ENCODE measurements at regions not wholly inside any gene's neighbourhood (a gene's known extent, or its start where the extent isn't known, plus 50 kb on each side); places are given as distances from the start of the nearest gene placed in this dataset.

DNA sequence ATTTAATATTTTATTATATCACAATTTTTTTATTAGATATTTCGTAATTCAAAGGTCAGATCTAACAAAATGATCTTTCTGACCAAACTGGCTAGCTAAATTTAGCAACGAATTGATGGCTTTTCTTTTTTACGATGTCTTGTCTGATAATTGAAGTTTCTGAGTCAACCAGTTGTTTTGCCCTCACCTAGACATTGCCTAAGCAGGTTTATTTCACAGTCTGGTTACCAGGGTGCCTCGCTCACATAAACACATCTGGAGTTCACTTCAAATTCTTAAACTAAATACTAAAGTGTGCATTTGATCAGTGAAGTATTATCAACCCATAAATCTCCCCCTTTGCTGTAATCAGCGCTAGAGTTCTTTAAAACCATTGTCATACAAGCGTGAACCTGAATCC is 448.3 kb downstream of the TLE4 start:
- no peaks in the 10 kb centered on the region for H3K4me1 ChIP-seq (replicated peaks in 1 of 2; ENCODE audit: control insufficient read depth in 2 of 2, insufficient read depth in 2 of 2, low read length in 2 of 2)
- no peaks in the 10 kb centered on the region for H4K20me1 ChIP-seq (replicated peaks; ENCODE audit: control insufficient read depth, insufficient read depth, low read length)
- DNase-seq (ENCODE audit: extremely low read depth in 1 of 4, low spot score in 3 of 4) (no peak), ATAC-seq (no peak), FAIRE-seq (no peak)
- no peak overlapping the region for H3K4me2 ChIP-seq (ENCODE audit: insufficient read depth, low read length)
- in situ Hi-C loops (cut with MboI): no loop called here
- no peak for TF ChIP-seq CXXC5 (CRISPR knock-in tag; IDR thresholded peaks at IDR 0.05)
- WGBS (ENCODE audit: insufficient coverage, low coverage, missing lambda C conversion rate): 0% methylated on average over 5 of the region's 6 CpGs
- intact Hi-C loops (cut with micrococcal nuclease): no loop called here
- H3K27ac ChIP-seq (ENCODE audit: extremely low read depth, low read depth, low read length): no peak overlapping the region
- H3K27me3 ChIP-seq (ENCODE audit: control insufficient read depth in 2 of 2, insufficient read depth in 2 of 2, low read length in 2 of 2): no peaks in the 10 kb centered on the region
- H3K9me1 ChIP-seq (ENCODE audit: control insufficient read depth, insufficient read depth, low read length): no peaks in the 10 kb centered on the region
- no TSS peak for BruUV-seq (replicated peaks)
- ChIA-PET POLR2A (no interaction called here), CTCF (ENCODE audit: low intra/inter-chr PET ratio) (no interaction called here)
- H3K4me3 ChIP-seq: no peak overlapping the region
- H3K36me3 ChIP-seq (ENCODE audit: control insufficient read depth, insufficient read depth, low read length): no peaks in the 10 kb centered on the region
- no peaks in the 10 kb centered on the region for H3K79me2 ChIP-seq (ENCODE audit: control insufficient read depth, insufficient read depth, low read length)
- no peak overlapping the region for H2AFZ ChIP-seq (ENCODE audit: low read depth, low read length)
- H3K9me3 ChIP-seq (replicated peaks; ENCODE audit: control insufficient read depth, insufficient read depth, low read depth, low read length): no peaks in the 10 kb centered on the region
- no peak overlapping the region for H3K9ac ChIP-seq (ENCODE audit: insufficient read depth in 1 of 2, low read depth in 2 of 2, low read length in 2 of 2)

- FAIRE-seq: no peak
- Histone ChIP-seq H3K4me3 (no peak overlapping the region), H3K4me2 (ENCODE audit: insufficient read depth, low read length) (no peak overlapping the region), H3K4me1 (replicated peaks in 1 of 2; ENCODE audit: control insufficient read depth in 2 of 2, insufficient read depth in 2 of 2, low read length in 2 of 2) (no peaks in the 10 kb centered on the region), H3K27me3 (ENCODE audit: control insufficient read depth in 2 of 2, insufficient read depth in 2 of 2, low read length in 2 of 2) (no peaks in the 10 kb centered on the region), H4K20me1 (replicated peaks; ENCODE audit: control insufficient read depth, insufficient read depth, low read length) (no peaks in the 10 kb centered on the region), H3K9me3 (replicated peaks; ENCODE audit: control insufficient read depth, insufficient read depth, low read depth, low read length) (no peaks in the 10 kb centered on the region), H3K36me3 (ENCODE audit: control insufficient read depth, insufficient read depth, low read length) (no peaks in the 10 kb centered on the region), H3K79me2 (ENCODE audit: control insufficient read depth, insufficient read depth, low read length) (no peaks in the 10 kb centered on the region), H3K27ac (ENCODE audit: extremely low read depth, low read depth, low read length) (no peak overlapping the region), H3K9me1 (ENCODE audit: control insufficient read depth, insufficient read depth, low read length) (no peaks in the 10 kb centered on the region), H2AFZ (ENCODE audit: low read depth, low read length) (no peak overlapping the region), H3K9ac (ENCODE audit: insufficient read depth in 1 of 2, low read depth in 2 of 2, low read length in 2 of 2) (no peak overlapping the region)
- 0% methylated on average over 1 of the region's 1 CpG for WGBS (ENCODE audit: insufficient coverage, low coverage, missing lambda C conversion rate)
- ChIA-PET CTCF (ENCODE audit: low intra/inter-chr PET ratio) (no interaction called here), POLR2A (no interaction called here)
- no peak for DNase-seq (ENCODE audit: extremely low read depth in 1 of 4, low spot score in 3 of 4)
- TF ChIP-seq HMGXB4 (CRISPR knock-in tag; IDR thresholded peaks at IDR 0.05): no peak
- no peak for TF ChIP-seq ARID4B (CRISPR knock-in tag; IDR thresholded peaks at IDR 0.05)
- in situ Hi-C loops (cut with MboI) (no loop called here), intact Hi-C loops (cut with micrococcal nuclease) (no loop called here)
- BruUV-seq (replicated peaks): no TSS peak
- ATAC-seq: no peak
Measured at GRCh38 chr9:80013891-80014290, 442.1 kb downstream of the TLE4 start.
